ENCODE measurements at regions not wholly inside any gene's neighbourhood (a gene's known extent, or its start where the extent isn't known, plus 50 kb on each side); places are given as distances from the start of the nearest gene placed in this dataset.

DNA sequence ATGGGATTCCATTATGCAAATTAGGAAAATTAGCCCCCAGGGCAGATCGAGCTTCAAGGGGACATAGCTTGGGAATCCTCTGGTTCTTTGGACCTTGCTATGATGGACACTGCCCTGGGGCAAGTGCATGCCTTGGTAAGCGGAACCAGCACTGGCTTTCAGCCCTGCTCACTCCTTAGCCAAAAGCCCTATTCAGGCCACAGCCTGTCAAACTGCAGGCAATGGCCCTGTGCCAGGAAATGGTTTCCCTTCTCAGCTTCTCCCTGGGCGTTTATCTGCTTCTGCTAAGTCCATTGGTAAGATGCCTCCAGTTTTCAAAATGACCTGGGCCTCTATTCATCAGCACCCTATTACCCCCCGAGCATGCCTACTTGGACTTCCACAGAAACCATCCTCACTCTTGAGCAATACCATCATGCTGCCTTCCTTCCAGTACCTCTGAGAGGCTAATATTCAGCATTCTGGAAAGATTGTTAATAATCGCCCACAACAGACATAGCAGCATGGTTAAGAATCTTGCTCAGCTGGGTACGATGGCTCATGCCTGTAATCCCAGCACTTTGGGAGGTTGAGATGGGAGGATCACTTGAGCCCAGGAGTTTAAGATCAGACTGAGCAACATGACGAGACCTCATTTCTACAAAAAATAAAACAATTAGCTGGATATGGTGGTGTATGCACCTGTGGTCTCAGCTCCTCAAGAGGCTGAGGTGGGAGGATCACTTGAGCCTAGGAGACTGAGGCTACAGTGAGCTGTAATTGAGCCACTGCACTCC lies 918.6 kb upstream of the AUTS2 start:
- TF ChIP-seq, protein P1, sequence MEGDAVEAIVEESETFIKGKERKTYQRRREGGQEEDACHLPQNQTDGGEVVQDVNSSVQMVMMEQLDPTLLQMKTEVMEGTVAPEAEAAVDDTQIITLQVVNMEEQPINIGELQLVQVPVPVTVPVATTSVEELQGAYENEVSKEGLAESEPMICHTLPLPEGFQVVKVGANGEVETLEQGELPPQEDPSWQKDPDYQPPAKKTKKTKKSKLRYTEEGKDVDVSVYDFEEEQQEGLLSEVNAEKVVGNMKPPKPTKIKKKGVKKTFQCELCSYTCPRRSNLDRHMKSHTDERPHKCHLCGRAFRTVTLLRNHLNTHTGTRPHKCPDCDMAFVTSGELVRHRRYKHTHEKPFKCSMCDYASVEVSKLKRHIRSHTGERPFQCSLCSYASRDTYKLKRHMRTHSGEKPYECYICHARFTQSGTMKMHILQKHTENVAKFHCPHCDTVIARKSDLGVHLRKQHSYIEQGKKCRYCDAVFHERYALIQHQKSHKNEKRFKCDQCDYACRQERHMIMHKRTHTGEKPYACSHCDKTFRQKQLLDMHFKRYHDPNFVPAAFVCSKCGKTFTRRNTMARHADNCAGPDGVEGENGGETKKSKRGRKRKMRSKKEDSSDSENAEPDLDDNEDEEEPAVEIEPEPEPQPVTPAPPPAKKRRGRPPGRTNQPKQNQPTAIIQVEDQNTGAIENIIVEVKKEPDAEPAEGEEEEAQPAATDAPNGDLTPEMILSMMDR (IDR thresholded peaks at IDR 0.05; ENCODE audit: insufficient read depth, low read depth, low read length), result no peak
- TF ChIP-seq EZH2 (IDR thresholded peaks at IDR 0.05; ENCODE audit: insufficient read depth, low read length), result no peak

Data from astrocyte (in vitro differentiated cells and primary cell).